Mucosa of stomach (tissue), 1 donor: ENCODE measurements at regions not wholly inside any gene's neighbourhood (a gene's known extent, or its start where the extent isn't known, plus 50 kb on each side); places are given as distances from the start of the nearest gene placed in this dataset.

Source experiments
- H3K27me3 ChIP-seq: one replicate; pipeline ENCODE4 v1.7.0; 2013; ENCODE audit warnings: mild to moderate bottlenecking, low read length; ENCODE audit not compliant: control insufficient read depth, insufficient read depth
- H3K36me3 ChIP-seq: one replicate; pipeline ENCODE4 v1.7.0; 2013; ENCODE audit warnings: low read length; ENCODE audit not compliant: control insufficient read depth, insufficient read depth
- H3K4me1 ChIP-seq: one replicate; pipeline ENCODE4 v1.7.0; 2013; ENCODE audit warnings: mild to moderate bottlenecking, low read length; ENCODE audit not compliant: control insufficient read depth, insufficient read depth
- H3K4me3 ChIP-seq: one replicate; pipeline ENCODE4 v1.7.0; 2013; ENCODE audit warnings: low read length
- H3K9ac ChIP-seq: one replicate; pipeline ENCODE4 v1.7.0; 2013; ENCODE audit warnings: mild to moderate bottlenecking, low read length, moderate library complexity
- H3K9me3 ChIP-seq: one replicate; pipeline ENCODE4 v1.7.0; 2013; ENCODE audit warnings: mild to moderate bottlenecking, low read length, moderate library complexity; ENCODE audit not compliant: control insufficient read depth
- donor health status: Pancreatic carcinoma.

- H3K27me3 ChIP-seq: no peaks in the 10 kb centered on the region
- H3K9ac ChIP-seq: no peak overlapping the region
- peaks cover 7% of the 10 kb centered on the region for H3K4me1 ChIP-seq
- no peak overlapping the region for H3K4me3 ChIP-seq
- H3K36me3 ChIP-seq: no peaks in the 10 kb centered on the region
- no peaks in the 10 kb centered on the region for H3K9me3 ChIP-seq
Observed at GRCh38 chr2:16402891-16403290, 262.7 kb downstream of the CYRIA start.

- Histone ChIP-seq H3K27me3 (no peaks in the 10 kb centered on the region), H3K9ac (no peak overlapping the region), H3K36me3 (no peaks in the 10 kb centered on the region)
Observed at GRCh38 chr2:16401761-16402300, 263.8 kb downstream of the CYRIA start.

GRCh38 chr2:16400127-16400623 lies 265.5 kb downstream of the CYRIA start:
- Histone ChIP-seq H3K36me3 (no peaks in the 10 kb centered on the region), H3K4me3 (no peak overlapping the region), H3K9ac (no peak overlapping the region), H3K27me3 (no peaks in the 10 kb centered on the region), H3K4me1 (peaks cover 7% of the 10 kb centered on the region), H3K9me3 (no peaks in the 10 kb centered on the region)

More at GRCh38 chr2:16401761-16402300, 263.8 kb downstream of the CYRIA start:
- no peaks in the 10 kb centered on the region for H3K9me3 ChIP-seq
- H3K4me1 ChIP-seq: peaks cover 7% of the 10 kb centered on the region
- no peak overlapping the region for H3K4me3 ChIP-seq

GRCh38 chr2:16398486-16399043 lies 267.1 kb downstream of the CYRIA start:
- Histone ChIP-seq H3K9me3 (no peaks in the 10 kb centered on the region), H3K9ac (no peak overlapping the region), H3K27me3 (no peaks in the 10 kb centered on the region), H3K36me3 (no peaks in the 10 kb centered on the region), H3K4me3 (no peak overlapping the region), H3K4me1 (peaks cover 7% of the 10 kb centered on the region)

GRCh38 chr2:16397681-16398475 lies 267.8 kb downstream of the CYRIA start:
- H3K36me3 ChIP-seq: no peaks in the 10 kb centered on the region
- peaks cover 10% of the 10 kb centered on the region for H3K4me1 ChIP-seq
- H3K27me3 ChIP-seq: no peaks in the 10 kb centered on the region
- H3K4me3 ChIP-seq: no peak overlapping the region
- H3K9me3 ChIP-seq: no peaks in the 10 kb centered on the region
- H3K9ac ChIP-seq: no peak overlapping the region

GRCh38 chr2:16396986-16397385 lies 268.6 kb downstream of the CYRIA start:
- no peak overlapping the region for H3K9ac ChIP-seq
- H3K27me3 ChIP-seq: no peaks in the 10 kb centered on the region
- H3K9me3 ChIP-seq: no peaks in the 10 kb centered on the region
- no peaks in the 10 kb centered on the region for H3K36me3 ChIP-seq
- peaks cover 13% of the 10 kb centered on the region for H3K4me1 ChIP-seq
- H3K4me3 ChIP-seq: no peak overlapping the region

- no peaks in the 10 kb centered on the region for H3K9me3 ChIP-seq
- no peak overlapping the region for H3K4me3 ChIP-seq
- H3K27me3 ChIP-seq: no peaks in the 10 kb centered on the region
- peaks cover 13% of the 10 kb centered on the region for H3K4me1 ChIP-seq
- H3K36me3 ChIP-seq: no peaks in the 10 kb centered on the region
- H3K9ac ChIP-seq: no peak overlapping the region
Observed at GRCh38 chr2:16396171-16396570, 269.5 kb downstream of the CYRIA start.

- Histone ChIP-seq H3K4me3 (no peak overlapping the region), H3K9me3 (no peaks in the 10 kb centered on the region), H3K27me3 (no peaks in the 10 kb centered on the region), H3K9ac (no peak overlapping the region), H3K36me3 (no peaks in the 10 kb centered on the region), H3K4me1 (peaks cover 13% of the 10 kb centered on the region)
Observed at GRCh38 chr2:16395601-16396000, 270.0 kb downstream of the CYRIA start.

GRCh38 chr2:16394986-16395550 lies 270.6 kb downstream of the CYRIA start:
- H3K9ac ChIP-seq: no peak overlapping the region
- no peaks in the 10 kb centered on the region for H3K9me3 ChIP-seq
- H3K36me3 ChIP-seq: no peaks in the 10 kb centered on the region
- peaks cover 9% of the 10 kb centered on the region for H3K4me1 ChIP-seq
- no peak overlapping the region for H3K4me3 ChIP-seq
- no peaks in the 10 kb centered on the region for H3K27me3 ChIP-seq

GRCh38 chr2:16394072-16394985 lies 271.3 kb downstream of the CYRIA start:
- H3K27me3 ChIP-seq: no peaks in the 10 kb centered on the region
- H3K36me3 ChIP-seq: no peaks in the 10 kb centered on the region
- no peak overlapping the region for H3K9ac ChIP-seq
- no peaks in the 10 kb centered on the region for H3K9me3 ChIP-seq
- H3K4me3 ChIP-seq: no peak overlapping the region
- H3K4me1 ChIP-seq: peaks cover 6% of the 10 kb centered on the region

GRCh38 chr2:16393500-16394071 lies 272.0 kb downstream of the CYRIA start:
- Histone ChIP-seq H3K4me3 (no peak overlapping the region), H3K36me3 (no peaks in the 10 kb centered on the region), H3K9ac (no peak overlapping the region), H3K27me3 (no peaks in the 10 kb centered on the region), H3K4me1 (peaks cover 6% of the 10 kb centered on the region), H3K9me3 (no peaks in the 10 kb centered on the region)
